T-helper 1 cell treated with Interleukin-12 subunit alpha and Interleukin-12 subunit beta and Interleukin-4 antibody, amounts not matched to agents 30 ng/mL and 1 ng/mL, for 36 hours (primary cell): ENCODE measurements at regions not wholly inside any gene's neighbourhood (a gene's known extent, or its start where the extent isn't known, plus 50 kb on each side); places are given as distances from the start of the nearest gene placed in this dataset.

Source experiments
- intact Hi-C: fragments of 100-400 bp; cut with micrococcal nuclease; formaldehyde crosslinking; loops from one replicate; pipeline ENCODE4 v1.15.1; 2024

GRCh38 chr2:6064757-6065156 is 372.6 kb downstream of the SOX11 start:
- intact Hi-C loops: no loop called here

DNA sequence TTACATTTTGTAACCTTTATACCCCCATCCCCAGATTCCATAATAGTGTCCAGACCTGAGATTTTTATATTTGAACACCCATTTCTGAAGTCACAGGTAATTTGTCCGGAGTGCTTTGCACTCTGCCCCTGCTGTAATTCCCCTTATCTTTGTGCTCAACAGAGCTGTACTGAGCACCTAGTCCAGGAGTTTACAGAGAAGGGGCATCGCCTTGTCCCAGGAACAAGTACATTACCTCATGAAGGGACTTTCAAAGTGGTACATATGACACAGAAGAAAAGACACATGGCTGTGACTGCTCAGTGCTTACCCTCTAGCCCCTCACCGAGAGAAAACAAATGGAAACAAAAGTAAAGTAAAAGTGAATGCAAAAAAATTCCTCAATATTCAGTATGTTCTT is 373.5 kb downstream of the SOX11 start:
- intact Hi-C loops: no loop called here

- intact Hi-C loops: no loop called here
Observed at GRCh38 chr2:6067089-6067488, 374.9 kb downstream of the SOX11 start.

DNA sequence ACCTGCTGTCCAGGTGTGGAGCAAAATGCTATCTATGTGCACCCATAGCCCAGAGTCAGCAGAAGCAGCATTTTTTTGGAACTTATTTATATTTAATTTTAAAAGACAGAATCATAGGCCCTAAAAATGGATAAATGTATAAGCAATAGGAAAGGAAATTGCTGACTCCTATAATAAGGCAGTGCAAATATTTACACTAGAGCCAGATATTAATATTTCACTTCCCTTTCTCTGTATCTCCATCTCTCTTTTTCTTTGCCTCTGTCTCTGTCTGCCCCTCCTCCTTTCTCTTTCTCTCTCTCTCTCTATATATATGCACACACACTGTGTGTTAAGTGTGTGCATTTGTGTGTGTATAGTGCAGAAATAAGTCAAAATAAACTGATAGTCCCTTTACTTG is 375.6 kb downstream of the SOX11 start:
- intact Hi-C loops: no loop called here

DNA sequence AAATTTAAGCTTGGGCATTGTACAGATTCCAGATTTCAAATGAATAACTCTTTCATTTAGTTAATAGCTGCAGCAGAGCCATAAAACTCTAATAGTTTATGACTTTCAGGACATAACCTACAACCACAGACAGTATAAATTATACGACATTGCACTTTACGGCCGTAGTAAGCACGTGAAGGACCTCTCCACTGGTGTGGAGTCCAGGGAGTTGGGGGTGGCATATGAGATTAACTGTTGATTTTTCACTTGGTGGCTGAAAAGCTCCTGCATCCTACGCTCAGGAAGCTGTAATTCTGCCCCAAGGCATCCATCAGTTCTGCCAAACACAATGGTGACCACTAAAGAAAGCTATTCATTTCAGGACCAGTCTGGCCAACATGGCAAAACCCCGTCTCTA is 376.2 kb downstream of the SOX11 start:
- intact Hi-C loops: no loop called here

DNA sequence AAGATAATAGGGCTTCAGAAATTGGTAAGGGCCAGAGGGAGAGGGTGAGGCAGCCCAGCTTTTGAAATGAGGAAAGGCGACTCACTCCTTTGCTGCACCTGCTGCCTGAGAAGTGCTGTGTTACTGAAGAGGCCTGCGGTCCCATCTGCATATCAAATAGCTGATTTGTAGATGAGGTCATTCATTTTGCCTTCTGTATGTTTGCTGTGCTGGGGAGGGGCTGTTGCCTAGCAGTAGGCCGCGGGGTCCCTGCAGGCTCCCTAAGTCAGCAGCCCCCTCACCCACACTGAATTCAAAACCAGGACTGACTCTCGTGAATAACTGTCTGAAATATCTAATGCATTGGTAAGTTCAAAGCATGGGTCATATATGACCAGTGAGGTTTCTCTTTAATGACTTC is 377.2 kb downstream of the SOX11 start:
- intact Hi-C loops: no loop called here

DNA sequence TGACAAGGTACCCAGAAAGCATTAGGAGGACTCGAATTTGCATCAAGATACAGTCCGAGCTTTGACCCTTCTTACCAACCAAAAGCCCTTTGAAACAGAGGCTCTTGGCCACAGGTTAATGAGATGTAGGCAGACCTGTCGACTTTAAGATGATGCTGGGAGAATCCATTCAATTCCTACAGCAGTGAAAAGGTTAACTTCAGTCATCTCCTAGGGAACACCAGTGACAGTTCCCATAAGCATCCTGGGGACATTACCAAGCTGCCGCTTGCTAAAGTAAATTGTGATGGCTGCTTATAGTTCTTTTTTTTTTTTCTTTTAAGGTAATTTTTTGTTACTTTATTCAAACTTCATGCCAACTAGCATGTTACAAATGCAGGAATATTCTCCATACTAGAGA is 379.3 kb downstream of the SOX11 start:
- intact Hi-C loops: no loop called here

- intact Hi-C loops: no loop called here
Observed at GRCh38 chr2:6072276-6072675, 380.1 kb downstream of the SOX11 start.

DNA sequence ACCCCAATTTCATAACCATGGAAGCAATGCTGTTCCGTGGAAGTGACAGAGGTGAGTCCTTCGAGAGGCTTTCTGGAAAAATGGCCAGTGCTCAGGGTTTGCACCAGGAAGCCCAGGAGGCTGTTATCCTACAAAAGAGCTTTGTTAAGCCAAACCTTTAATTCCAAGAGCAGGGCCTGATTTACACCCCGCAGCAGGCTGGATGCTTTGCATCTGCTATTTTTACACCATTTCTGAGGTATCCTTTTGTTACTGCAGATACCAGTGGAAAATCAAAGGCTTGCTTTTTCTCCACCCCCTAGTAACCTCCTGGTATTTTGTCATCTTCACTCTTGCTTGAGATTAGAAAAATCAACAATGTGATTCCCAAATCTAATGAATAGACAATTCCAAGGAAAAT is 380.6 kb downstream of the SOX11 start:
- intact Hi-C loops: no loop called here

DNA sequence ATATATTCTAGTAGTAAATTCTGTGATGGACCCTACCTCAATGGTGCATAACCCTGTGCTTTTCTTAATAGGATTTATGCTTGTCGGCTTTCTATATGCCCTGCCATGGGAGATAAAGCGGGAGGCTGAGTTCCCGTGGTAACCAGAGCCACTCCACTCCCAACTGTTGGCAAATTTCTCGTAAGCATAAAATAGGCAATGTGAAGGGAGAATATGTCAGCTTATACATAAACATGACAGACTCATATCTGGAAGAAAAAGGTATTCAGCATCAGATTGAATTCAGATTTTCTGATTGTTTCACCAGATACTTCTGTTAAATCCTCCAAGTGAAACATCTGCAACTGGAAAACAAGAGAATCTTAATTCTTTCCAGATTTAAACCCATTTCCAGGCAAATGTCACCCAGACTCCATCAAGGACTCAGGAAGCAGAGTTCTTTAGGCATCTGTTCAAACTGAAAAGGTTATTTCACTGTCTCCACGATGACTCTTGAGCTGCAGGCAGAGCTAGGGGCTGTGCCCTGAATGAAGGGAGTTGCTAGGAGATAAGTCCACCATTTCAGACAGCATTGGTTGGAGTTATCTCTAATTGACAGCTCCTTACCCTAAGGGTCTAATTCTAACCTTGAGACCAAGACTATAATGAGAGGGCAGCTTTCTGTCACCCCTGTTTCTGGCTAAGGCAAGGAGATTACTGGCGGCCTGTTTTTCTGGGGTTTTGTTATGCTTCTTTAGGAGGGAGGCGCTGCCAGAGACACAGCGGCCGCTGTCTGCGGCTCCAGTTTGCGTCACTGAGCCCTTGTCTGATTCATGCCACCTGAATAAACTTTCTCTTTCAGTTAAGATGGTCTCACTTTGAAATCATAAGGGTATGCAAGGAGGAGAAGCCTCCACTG is 381.3 kb downstream of the SOX11 start:
- intact Hi-C loops: no loop called here

DNA sequence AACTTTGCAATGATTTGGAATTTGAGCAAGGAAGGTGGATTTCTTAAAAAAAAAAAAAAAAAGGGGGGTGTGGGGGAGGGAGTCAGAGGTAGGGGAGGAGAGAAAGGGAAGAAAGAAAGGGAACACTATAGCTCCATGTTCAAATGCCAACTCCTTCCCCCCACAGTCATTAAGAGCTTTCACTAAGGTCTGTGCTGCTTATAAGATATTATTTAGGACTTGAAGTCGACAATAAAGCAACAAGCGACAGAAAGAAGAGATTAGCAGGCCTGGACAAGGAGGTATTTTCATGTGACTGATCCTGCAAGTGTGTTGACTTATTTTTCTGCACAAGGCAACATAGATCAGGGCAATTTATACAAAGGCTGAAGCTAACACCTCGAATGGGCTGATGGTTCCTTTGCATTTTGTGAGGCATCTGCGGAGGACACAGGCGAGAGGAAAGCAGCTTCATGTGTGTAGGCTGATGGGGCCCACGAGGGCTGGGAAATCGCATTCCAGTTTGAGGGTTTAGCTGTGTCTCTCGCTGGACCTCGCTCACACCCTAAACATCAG is 382.0 kb downstream of the SOX11 start:
- intact Hi-C loops: no loop called here

- intact Hi-C loops: no loop called here
Observed at GRCh38 chr2:6077585-6077984, 385.4 kb downstream of the SOX11 start.

DNA sequence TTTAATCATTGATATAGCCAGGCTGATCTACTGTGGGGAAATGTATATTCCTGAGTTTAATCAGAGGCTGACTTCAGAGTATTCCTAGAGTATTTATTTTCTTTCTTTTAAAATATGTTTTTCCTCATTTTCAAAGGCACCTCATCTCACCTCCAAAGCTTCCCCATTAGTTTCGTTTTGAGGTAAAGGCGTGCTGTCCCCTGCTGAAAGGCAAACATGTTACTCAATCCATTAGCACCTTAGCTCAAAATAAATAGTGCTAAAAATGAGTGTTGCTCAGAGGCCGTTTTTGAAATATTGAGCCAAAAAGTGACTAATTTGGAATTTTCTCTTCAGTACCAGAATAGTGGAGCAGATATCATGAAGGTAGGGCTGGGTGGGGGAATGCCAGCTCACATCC is 386.2 kb downstream of the SOX11 start:
- intact Hi-C loops: no loop called here

- intact Hi-C loops: no loop called here
Observed at GRCh38 chr2:6079405-6079804, 387.2 kb downstream of the SOX11 start.

DNA sequence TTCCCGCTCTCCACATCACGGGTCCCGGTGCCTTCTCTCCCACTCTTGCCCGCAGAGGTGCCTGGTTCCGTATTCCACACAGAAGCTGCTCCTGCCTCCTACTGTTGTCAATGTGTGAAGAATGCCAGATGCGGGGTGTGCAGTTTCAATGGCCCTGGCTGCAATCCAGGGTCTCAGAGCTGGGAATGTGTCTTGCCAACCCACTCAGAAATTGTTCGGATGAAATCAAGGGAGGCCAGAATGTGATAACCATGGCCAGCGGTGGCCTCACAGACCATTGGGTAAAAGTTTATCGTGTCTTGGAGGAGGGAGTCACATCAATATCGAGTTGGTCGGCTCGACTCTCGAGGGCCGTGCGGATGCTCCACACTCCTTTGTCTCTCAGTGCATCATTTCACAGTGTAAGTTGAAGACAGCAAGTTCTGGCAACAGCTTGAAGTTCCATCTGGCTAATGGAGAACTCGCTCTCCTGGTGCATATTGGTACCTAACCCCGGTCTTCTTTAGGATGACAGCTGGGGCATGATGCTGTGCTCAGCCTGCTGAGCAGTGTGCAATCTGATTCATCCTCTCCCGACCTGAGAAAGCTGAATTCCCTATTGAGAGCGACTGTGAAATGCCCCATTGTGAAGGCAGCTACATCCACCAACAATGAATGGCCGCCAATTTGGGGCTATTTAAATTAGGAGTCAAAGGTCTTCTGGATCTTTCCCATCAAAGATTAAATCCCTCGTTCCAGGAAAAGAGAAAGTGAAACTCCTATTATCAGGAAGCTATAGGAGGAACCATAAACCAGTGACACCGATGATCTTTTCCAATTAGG is 389.0 kb downstream of the SOX11 start:
- intact Hi-C loops: no loop called here

DNA sequence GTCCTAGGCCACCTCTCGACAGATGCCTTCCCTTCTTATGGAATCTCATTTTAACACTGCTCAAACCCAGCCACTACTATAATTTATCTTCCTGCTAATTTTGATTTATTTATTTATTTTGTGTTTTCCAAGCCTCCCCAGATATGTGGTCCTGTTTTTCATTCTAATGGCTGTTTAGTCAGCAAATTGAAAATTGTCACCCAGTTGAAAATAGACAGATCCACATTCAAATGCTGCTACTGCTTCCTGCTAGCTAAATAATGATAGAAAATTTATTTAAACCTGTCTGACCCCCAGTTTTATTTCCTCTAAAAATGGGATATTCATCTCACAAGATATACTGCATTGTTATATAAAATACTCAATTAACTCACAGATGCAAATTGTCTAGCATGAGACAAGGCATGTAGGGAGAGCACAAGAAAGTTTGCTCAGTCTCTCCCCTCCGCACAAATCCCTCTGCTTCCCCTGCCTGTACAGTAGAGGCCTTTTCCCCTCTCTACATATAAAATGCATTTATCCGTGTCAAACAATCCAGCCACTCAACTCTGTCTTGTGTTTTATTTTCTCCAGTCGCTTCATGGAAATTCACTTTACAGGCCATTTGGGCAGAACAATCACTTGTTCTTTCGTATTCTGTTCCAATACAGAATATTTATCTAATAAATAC is 389.9 kb downstream of the SOX11 start:
- intact Hi-C loops: no loop called here

GRCh38 chr2:6082625-6083018 is 390.4 kb downstream of the SOX11 start:
- intact Hi-C loops: no loop called here

DNA sequence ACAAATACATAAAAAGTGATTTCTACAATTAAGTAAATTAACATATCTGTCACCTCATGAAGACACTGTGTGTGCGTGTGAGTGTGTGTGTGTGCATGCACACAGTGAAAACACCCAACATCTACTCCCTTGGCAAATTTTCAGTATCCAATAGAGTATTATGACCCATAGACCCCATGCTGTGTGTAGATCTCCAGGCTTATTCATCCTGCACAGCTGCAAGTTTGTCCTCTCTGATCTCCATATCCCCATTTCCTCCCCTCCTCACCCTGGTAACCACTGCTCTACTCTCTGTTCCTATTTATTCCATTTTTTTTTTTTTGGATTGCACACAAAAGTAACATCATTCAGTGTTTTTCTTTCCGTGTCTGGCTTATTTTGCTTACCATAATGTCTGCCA is 391.0 kb downstream of the SOX11 start:
- intact Hi-C loops: no loop called here

- intact Hi-C loops: no loop called here
Observed at GRCh38 chr2:6089474-6089873, 397.3 kb downstream of the SOX11 start.

GRCh38 chr2:6103372-6103771 is 411.2 kb downstream of the SOX11 start:
- intact Hi-C loops: no loop called here

- intact Hi-C loops: no loop called here
Observed at GRCh38 chr2:6103949-6104348, 411.8 kb downstream of the SOX11 start.

- intact Hi-C loops: no loop called here
Observed at GRCh38 chr2:6107290-6107689, 415.1 kb downstream of the SOX11 start.
